Stimulated activated CD4-positive, alpha-beta T cell treated with anti-CD3 and anti-CD28 coated beads, Interleukin-1b, Interleukin-23, amount 100 ng/mL, for 1 hour (primary cell): ENCODE measurements at regions not wholly inside any gene's neighbourhood (a gene's known extent, or its start where the extent isn't known, plus 50 kb on each side); places are given as distances from the start of the nearest gene placed in this dataset.

Experiments
- DNase-seq, 2 donors: peaks; one replicate each; pipeline ENCODE4 v3.0.0-alpha.2; 2020; ENCODE audit warnings: low read depth in 2 of 2

- DNase-seq, result no peak
Measured at GRCh38 chr16:73219176-73219575, 171.2 kb upstream of the ZFHX3 start.

- no peak for DNase-seq
Measured at GRCh38 chr16:73217654-73218053, 169.7 kb upstream of the ZFHX3 start.

GRCh38 chr16:73216932-73217331, 169.0 kb upstream of the ZFHX3 start:
- DNase-seq, result no peak

- DNase-seq, result no peak
Measured at GRCh38 chr16:73215678-73216377, 167.9 kb upstream of the ZFHX3 start.

GRCh38 chr16:73214825-73215677, 167.1 kb upstream of the ZFHX3 start:
- no peak for DNase-seq

- no peak for DNase-seq
Measured at GRCh38 chr16:73213732-73214455, 166.0 kb upstream of the ZFHX3 start.

GRCh38 chr16:73212431-73212830, 164.5 kb upstream of the ZFHX3 start:
- DNase-seq, result no peak

- DNase-seq, result no peak
Measured at GRCh38 chr16:73210686-73211085, 162.8 kb upstream of the ZFHX3 start.

GRCh38 chr16:73210084-73210483, 162.2 kb upstream of the ZFHX3 start:
- no peak for DNase-seq

- DNase-seq, result no peak
Measured at GRCh38 chr16:73209190-73209589, 161.3 kb upstream of the ZFHX3 start.

- no peak for DNase-seq
Measured at GRCh38 chr16:73206151-73206707, 158.3 kb upstream of the ZFHX3 start.

- no peak for DNase-seq
Measured at GRCh38 chr16:73205153-73205886, 157.4 kb upstream of the ZFHX3 start.

GRCh38 chr16:73204359-73205152, 156.6 kb upstream of the ZFHX3 start:
- no peak for DNase-seq

- DNase-seq, result no peak
Measured at GRCh38 chr16:73202161-73202729, 154.3 kb upstream of the ZFHX3 start.

- no peak for DNase-seq
Measured at GRCh38 chr16:73199214-73199613, 151.3 kb upstream of the ZFHX3 start.

GRCh38 chr16:73198481-73198880, 150.6 kb upstream of the ZFHX3 start:
- DNase-seq, result no peak

- no peak for DNase-seq
Measured at GRCh38 chr16:73197598-73197997, 149.7 kb upstream of the ZFHX3 start.

- DNase-seq, result no peak
Measured at GRCh38 chr16:73196670-73197069, 148.7 kb upstream of the ZFHX3 start.

GRCh38 chr16:73193464-73193863, 145.5 kb upstream of the ZFHX3 start:
- no peak for DNase-seq

- no peak for DNase-seq
Measured at GRCh38 chr16:73192232-73192894, 144.4 kb upstream of the ZFHX3 start.
